Ascending aorta (tissue), 2 donors: ENCODE measurements at regions not wholly inside any gene's neighbourhood (a gene's known extent, or its start where the extent isn't known, plus 50 kb on each side); places are given as distances from the start of the nearest gene placed in this dataset.

Experiments
- DNase-seq, 2 donors: peaks; one replicate each; pipeline ENCODE4 v3.0.0-alpha.2; 2019; ENCODE audit warnings: low spot score in 2 of 2
- H3K27ac ChIP-seq, 2 donors: fragments of 200-600 bp; sonication (generic); one replicate each; pipeline ENCODE4 v1.5.1; 2016 to 2017; ENCODE audit warnings: mild to moderate bottlenecking in 1 of 2
- H3K27me3 ChIP-seq: fragments of 200-600 bp; sonication (generic); one replicate; pipeline ENCODE4 v1.5.1; 2017
- H3K36me3 ChIP-seq, 2 donors: fragments of 200-600 bp; sonication (generic); one replicate each; pipeline ENCODE4 v1.5.1; 2016
- H3K4me1 ChIP-seq, 2 donors: fragments of 200-600 bp; sonication (generic); one replicate each; pipeline ENCODE4 v1.5.1; 2016 to 2017; ENCODE audit warnings: mild to moderate bottlenecking in 1 of 2
- H3K4me3 ChIP-seq, 2 donors: fragments of 200-600 bp; sonication (generic); one replicate each; pipeline ENCODE4 v1.5.1; 2016 to 2017; ENCODE audit warnings: mild to moderate bottlenecking in 1 of 2
- H3K9me3 ChIP-seq, 2 donors: fragments of 200-600 bp; sonication (generic); one replicate each; pipeline ENCODE4 v1.5.1; 2016
- CTCF ChIP-seq, 3 experiments: fragments of 200-600 bp in 2 of 3; fragments of 450-650 bp in 1 of 3; sonication (generic) in 2 of 3; IDR thresholded peaks; one replicate each; pipeline ENCODE4 v1.5.1; 2016 to 2019; ENCODE audit warnings: antibody characterized with exemption in 3 of 3, mild to moderate bottlenecking in 1 of 3, moderate library complexity in 1 of 3
- intact Hi-C: fragments of 100-400 bp; cut with DNase I; formaldehyde crosslinking; loops from one replicate; pipeline ENCODE4 v1.15.1; 2023

DNA sequence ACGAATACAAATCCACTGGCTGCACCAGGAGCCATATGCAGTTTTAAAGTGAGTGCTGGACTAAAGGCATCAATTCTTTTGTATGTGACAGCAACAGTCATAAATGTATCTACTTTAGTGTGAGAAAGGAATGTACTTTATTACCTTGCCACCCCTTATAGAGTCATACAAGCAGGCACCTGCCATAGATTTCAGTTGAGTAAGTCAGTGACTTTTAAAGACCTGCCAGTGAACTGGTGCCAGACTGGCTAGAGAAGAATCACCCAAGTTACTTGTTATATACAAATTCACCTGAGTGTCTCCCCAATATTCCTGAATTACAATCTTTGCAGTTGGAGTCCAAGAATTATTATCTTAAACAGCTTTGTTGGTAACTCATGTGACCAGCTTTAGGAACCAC is 547.9 kb downstream of the COL12A1 start:
- no peak for TF ChIP-seq CTCF (IDR thresholded peaks at IDR 0.05)
- H3K36me3 ChIP-seq = no peaks in the 10 kb centered on the region
- no peak for DNase-seq
- H3K27ac ChIP-seq = no peak overlapping the region
- no peaks in the 10 kb centered on the region for H3K9me3 ChIP-seq
- H3K4me1 ChIP-seq = no peaks in the 10 kb centered on the region
- no peak overlapping the region for H3K4me3 ChIP-seq
- intact Hi-C loops = no loop called here
- no peaks in the 10 kb centered on the region for H3K27me3 ChIP-seq

- H3K27ac ChIP-seq = no peak overlapping the region
- H3K4me3 ChIP-seq = no peak overlapping the region
- no peak for DNase-seq
- no peaks in the 10 kb centered on the region for H3K4me1 ChIP-seq
- H3K36me3 ChIP-seq = no peaks in the 10 kb centered on the region
- TF ChIP-seq CTCF (IDR thresholded peaks at IDR 0.05) = no peak
- H3K27me3 ChIP-seq = no peaks in the 10 kb centered on the region
- intact Hi-C loops = no loop called here
- no peaks in the 10 kb centered on the region for H3K9me3 ChIP-seq
Measured at GRCh38 chr6:74657011-74657410, 548.8 kb downstream of the COL12A1 start.

GRCh38 chr6:74656453-74656852 is 549.4 kb downstream of the COL12A1 start:
- Histone ChIP-seq H3K4me1 (no peaks in the 10 kb centered on the region), H3K27me3 (no peaks in the 10 kb centered on the region), H3K4me3 (no peak overlapping the region), H3K27ac (no peak overlapping the region), H3K9me3 (no peaks in the 10 kb centered on the region), H3K36me3 (no peaks in the 10 kb centered on the region)
- TF ChIP-seq CTCF (IDR thresholded peaks at IDR 0.05) = no peak
- DNase-seq = no peak
- intact Hi-C loops = no loop called here

- no peaks in the 10 kb centered on the region for H3K27me3 ChIP-seq
- no peaks in the 10 kb centered on the region for H3K36me3 ChIP-seq
- H3K4me3 ChIP-seq = no peak overlapping the region
- no peaks in the 10 kb centered on the region for H3K9me3 ChIP-seq
- intact Hi-C loops = no loop called here
- H3K27ac ChIP-seq = no peak overlapping the region
- DNase-seq = no peak
- TF ChIP-seq CTCF (IDR thresholded peaks at IDR 0.05) = no peak
- H3K4me1 ChIP-seq = no peaks in the 10 kb centered on the region
Measured at GRCh38 chr6:74654296-74654695, 551.6 kb downstream of the COL12A1 start.

DNA sequence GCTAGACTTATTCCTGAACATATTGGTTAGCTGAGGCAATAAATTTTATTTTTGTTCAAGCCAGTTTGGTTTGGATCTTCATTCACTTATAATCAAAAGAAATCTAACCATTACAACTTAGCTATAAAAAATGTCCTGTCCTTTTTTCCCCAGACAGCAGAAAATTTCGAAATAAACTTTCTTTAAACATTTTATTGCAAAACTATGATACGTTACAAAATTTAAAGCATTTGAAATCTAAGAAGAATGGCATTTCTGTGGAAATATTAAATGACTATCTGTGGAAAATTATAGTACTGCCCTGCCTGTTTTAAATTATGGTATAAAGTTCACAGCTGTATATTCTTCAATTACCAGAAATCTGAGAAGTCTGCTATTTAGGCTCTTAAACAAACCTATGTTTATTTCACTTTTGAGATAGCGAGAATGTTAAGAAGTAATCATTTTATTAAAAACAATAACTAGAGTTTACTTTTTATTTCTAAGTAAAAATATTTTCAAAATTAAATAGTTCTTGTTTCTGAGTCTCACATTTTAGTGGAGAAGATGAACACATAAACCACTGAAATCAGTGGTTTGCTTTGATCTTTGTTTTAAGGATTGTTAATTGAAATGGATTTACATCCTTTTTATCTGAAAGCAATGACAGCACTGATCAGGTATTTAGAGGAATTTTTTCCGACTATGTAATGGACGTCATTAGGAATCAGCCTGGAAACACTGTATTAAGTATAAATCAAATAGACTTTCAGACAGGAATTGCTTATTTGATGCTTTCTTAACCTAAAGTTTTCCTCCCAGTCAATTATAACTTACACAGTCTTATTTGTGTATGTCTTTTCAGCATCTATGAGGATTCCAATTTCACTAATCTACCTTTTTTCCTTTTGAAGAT is 553.7 kb downstream of the COL12A1 start:
- Histone ChIP-seq H3K4me1 (no peaks in the 10 kb centered on the region), H3K27ac (no peak overlapping the region), H3K36me3 (no peaks in the 10 kb centered on the region), H3K27me3 (no peaks in the 10 kb centered on the region), H3K4me3 (no peak overlapping the region), H3K9me3 (no peaks in the 10 kb centered on the region)
- DNase-seq = no peak
- no peak for TF ChIP-seq CTCF (IDR thresholded peaks at IDR 0.05)
- intact Hi-C loops = no loop called here
